ENCODE measurements at regions not wholly inside any gene's neighbourhood (a gene's known extent, or its start where the extent isn't known, plus 50 kb on each side); places are given as distances from the start of the nearest gene placed in this dataset.

DNA sequence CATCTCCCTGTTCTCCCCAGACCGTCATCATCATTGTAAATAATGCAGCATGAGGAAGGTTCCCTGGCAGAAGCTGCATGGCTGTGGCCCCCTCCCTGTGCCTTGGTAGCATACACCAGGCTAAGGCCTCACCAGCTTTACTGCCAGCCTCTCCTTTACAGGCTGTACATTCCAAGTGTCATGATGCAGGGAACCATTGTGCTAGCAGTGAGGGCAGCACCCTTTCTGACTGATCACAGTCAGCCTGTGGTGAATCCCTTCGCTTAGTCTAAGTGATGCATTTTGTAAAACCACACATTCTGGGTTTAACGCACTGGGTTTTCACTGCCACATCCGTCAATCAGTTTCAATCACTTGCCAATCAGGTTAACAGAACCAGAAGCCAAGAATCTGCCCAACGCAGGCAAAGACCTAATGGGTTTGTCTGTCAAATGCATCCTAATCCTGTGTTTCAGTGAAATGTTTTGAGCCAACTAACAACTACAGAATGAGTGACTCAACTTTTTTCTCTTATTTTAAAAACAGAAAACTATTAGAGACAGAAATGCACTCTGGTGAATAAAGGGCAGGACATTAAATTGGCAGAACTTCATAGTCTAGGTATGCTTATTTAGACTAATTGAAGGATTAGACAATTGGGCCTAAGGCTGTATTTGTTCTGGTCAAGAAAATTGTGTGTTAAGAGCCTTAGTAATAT lies 225.9 kb upstream of the DPH6 start:
- Histone ChIP-seq H3K4me1 (ENCODE audit: control insufficient read depth, insufficient read depth, low read length) (no peaks in the 10 kb centered on the region), H3K4me3 (ENCODE audit: low read length) (no peak overlapping the region), H3K9ac (ENCODE audit: low read length) (no peak overlapping the region)

DNA sequence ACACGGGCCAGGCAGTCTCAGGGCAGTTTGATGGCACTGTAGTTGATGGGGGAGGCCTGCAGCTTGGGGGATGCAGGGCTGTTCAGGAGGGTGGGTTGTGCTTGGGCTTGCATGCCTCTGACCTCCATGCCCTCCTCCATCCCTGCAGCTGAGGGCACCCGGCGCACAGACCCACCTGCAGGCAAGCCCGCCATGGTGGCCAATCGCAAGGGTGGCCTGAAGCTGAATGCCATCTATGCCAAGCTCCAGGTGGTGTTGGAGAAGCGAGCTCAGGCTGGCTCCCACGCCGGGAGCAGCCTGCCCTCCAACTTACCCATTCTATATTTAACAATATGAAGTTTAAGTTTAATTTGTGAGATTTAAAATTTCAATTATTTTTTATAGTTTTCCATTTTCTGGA lies 228.7 kb upstream of the DPH6 start:
- H3K36me3 ChIP-seq (ENCODE audit: control insufficient read depth, insufficient read depth, low read length) = no peaks in the 10 kb centered on the region
- H3K27ac ChIP-seq (ENCODE audit: low read depth, low read length) = no peak overlapping the region
- no peaks in the 10 kb centered on the region for H3K4me1 ChIP-seq (ENCODE audit: control insufficient read depth, insufficient read depth, low read length)
- no peak overlapping the region for H3K9ac ChIP-seq (ENCODE audit: low read length)
- H3K4me3 ChIP-seq (ENCODE audit: low read length) = no peak overlapping the region
- H3K27me3 ChIP-seq (ENCODE audit: control insufficient read depth, insufficient read depth, low read length) = no peaks in the 10 kb centered on the region

More for the DNA sequence above, 225.9 kb upstream of the DPH6 start:
- Histone ChIP-seq H3K36me3 (ENCODE audit: control insufficient read depth, insufficient read depth, low read length) (no peaks in the 10 kb centered on the region), H3K27ac (ENCODE audit: low read depth, low read length) (no peak overlapping the region), H3K27me3 (ENCODE audit: control insufficient read depth, insufficient read depth, low read length) (no peaks in the 10 kb centered on the region)

DNA sequence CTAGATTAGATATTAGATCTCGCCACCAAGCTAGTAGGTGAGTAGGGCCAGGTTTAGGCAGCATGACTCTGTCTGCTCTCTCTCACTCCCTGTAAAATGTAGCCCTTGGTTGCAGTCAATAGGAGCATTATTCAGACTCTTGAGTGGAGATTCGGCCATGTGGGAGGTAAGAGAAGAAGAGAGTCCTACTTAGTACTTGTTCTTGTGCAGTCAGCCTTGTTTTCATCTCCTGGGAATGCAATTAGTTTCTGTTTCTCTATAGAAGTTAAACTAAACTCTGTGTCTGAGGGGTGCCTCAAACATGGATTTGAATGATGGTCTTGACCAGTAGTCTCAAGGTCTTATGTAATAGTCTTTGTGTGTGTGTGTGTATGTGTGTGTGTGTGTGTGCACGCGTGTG lies 229.5 kb upstream of the DPH6 start:
- no peak overlapping the region for H3K4me3 ChIP-seq (ENCODE audit: low read length)
- no peak overlapping the region for H3K27ac ChIP-seq (ENCODE audit: low read depth, low read length)
- no peaks in the 10 kb centered on the region for H3K27me3 ChIP-seq (ENCODE audit: control insufficient read depth, insufficient read depth, low read length)
- H3K9ac ChIP-seq (ENCODE audit: low read length) = no peak overlapping the region
- H3K4me1 ChIP-seq (ENCODE audit: control insufficient read depth, insufficient read depth, low read length) = no peaks in the 10 kb centered on the region
- H3K36me3 ChIP-seq (ENCODE audit: control insufficient read depth, insufficient read depth, low read length) = no peaks in the 10 kb centered on the region

DNA sequence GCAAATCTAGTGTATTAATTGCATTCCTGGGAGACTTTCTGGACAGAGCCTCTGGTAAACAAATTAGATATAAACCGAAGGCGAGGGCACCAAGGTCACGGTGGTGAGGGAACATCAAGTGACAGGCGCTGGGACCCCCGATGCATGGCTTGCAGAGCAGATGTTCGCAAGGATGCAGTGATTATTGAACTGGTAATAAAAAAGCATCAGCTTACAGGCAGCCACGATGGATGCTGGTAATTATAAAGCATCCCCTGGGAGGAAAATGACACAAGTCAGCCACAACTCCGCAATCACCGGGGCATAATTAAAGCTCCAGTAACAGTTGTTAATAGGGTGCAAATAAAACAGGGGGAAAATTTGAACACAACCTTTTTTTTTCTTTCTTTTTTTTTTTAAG lies 231.1 kb upstream of the DPH6 start:
- Histone ChIP-seq H3K27me3 (ENCODE audit: control insufficient read depth, insufficient read depth, low read length) (no peaks in the 10 kb centered on the region), H3K27ac (ENCODE audit: low read depth, low read length) (no peak overlapping the region), H3K4me1 (ENCODE audit: control insufficient read depth, insufficient read depth, low read length) (no peaks in the 10 kb centered on the region), H3K4me3 (ENCODE audit: low read length) (no peak overlapping the region), H3K36me3 (ENCODE audit: control insufficient read depth, insufficient read depth, low read length) (no peaks in the 10 kb centered on the region), H3K9ac (ENCODE audit: low read length) (no peak overlapping the region)

DNA sequence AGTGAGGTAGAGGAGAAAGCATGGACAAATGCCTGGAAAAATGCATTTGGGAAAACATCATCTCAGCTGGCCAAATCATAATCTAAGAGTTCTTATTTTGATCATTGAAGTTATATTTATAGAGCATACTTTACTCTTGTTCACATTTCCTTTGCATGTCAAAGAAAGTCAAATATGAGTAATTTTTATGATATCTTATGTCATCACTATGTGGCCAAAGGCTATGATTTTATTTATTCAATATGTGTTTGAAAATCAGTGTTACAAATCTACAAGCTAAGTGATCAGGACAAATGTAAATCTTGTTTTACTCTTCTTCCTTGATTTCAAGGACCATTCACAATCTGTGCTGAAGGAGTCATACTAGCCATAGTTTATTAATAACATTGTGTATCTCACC lies 237.2 kb upstream of the DPH6 start:
- H3K27ac ChIP-seq (ENCODE audit: low read depth, low read length) = no peak overlapping the region
- H3K36me3 ChIP-seq (ENCODE audit: control insufficient read depth, insufficient read depth, low read length) = no peaks in the 10 kb centered on the region
- H3K27me3 ChIP-seq (ENCODE audit: control insufficient read depth, insufficient read depth, low read length) = no peaks in the 10 kb centered on the region
- H3K4me1 ChIP-seq (ENCODE audit: control insufficient read depth, insufficient read depth, low read length) = no peaks in the 10 kb centered on the region
- H3K9ac ChIP-seq (ENCODE audit: low read length) = no peak overlapping the region
- H3K4me3 ChIP-seq (ENCODE audit: low read length) = no peak overlapping the region

DNA sequence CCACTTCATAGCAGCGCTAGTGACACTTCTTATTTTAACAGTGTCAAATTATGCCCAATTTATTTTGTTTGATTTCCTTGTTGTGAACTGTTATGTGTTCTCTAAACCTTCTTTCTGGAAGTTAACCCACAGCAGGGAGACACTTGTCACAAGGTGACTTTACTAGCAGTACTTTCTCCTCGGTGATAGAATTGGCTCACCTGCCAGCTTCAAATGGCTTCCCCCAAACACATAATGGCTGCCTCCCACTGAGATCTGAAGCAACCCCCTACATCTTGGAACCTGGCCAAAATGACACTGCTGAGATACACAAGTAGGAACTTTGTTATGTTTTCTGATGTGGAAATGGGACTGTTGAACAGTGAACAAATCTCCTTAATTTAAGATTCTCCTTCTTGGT lies 238.8 kb upstream of the DPH6 start:
- Histone ChIP-seq H3K4me1 (ENCODE audit: control insufficient read depth, insufficient read depth, low read length) (no peaks in the 10 kb centered on the region), H3K27ac (ENCODE audit: low read depth, low read length) (no peak overlapping the region), H3K9ac (ENCODE audit: low read length) (no peak overlapping the region), H3K4me3 (ENCODE audit: low read length) (no peak overlapping the region), H3K27me3 (ENCODE audit: control insufficient read depth, insufficient read depth, low read length) (no peaks in the 10 kb centered on the region), H3K36me3 (ENCODE audit: control insufficient read depth, insufficient read depth, low read length) (no peaks in the 10 kb centered on the region)

DNA sequence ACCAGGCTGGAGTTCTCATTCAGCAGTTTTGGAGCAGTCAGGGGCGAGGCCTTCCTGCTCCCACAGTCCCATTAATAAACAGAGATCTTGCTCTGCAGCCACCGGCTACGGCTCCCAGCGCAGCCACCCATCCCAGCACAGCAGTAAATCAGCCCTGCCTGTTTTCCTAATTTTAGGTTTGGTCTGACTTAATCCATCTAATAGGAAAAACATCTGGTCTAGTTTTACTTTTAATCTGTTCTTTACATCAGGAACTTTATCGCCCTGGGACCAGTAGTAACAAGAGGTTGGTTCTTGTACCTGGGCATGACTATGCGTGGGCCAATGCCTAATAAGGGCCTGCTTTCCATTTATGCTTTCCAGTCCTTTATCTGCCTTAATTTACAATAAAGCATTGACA lies 264.0 kb upstream of the DPH6 start:
- H3K36me3 ChIP-seq (ENCODE audit: control insufficient read depth, insufficient read depth, low read length) = no peaks in the 10 kb centered on the region

DNA sequence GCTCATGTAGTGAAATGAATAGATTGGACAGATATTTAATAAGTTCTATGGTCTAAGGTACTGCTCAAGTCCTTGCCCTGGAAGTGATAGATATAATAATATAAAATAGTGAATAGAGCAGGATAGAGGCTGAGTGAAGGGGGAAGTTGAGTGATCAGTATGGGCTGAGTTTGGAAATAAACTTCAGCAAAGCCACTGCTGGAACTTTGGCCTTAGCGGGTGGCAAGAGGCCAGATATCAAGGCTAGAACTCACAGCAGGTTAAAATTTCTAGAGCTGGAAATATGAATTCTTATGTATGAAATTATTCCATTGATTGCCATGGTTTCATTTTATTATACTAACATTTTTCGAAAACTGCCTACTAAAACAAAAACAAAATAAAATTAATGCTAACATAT lies 267.6 kb upstream of the DPH6 start:
- Histone ChIP-seq H3K4me1 (ENCODE audit: control insufficient read depth, insufficient read depth, low read length) (no peaks in the 10 kb centered on the region), H3K36me3 (ENCODE audit: control insufficient read depth, insufficient read depth, low read length) (no peaks in the 10 kb centered on the region), H3K27ac (ENCODE audit: low read depth, low read length) (no peak overlapping the region), H3K27me3 (ENCODE audit: control insufficient read depth, insufficient read depth, low read length) (no peaks in the 10 kb centered on the region), H3K9ac (ENCODE audit: low read length) (no peak overlapping the region), H3K4me3 (ENCODE audit: low read length) (no peak overlapping the region)

More for the DNA sequence above, 264.0 kb upstream of the DPH6 start:
- Histone ChIP-seq H3K27me3 (ENCODE audit: control insufficient read depth, insufficient read depth, low read length) (no peaks in the 10 kb centered on the region), H3K4me1 (ENCODE audit: control insufficient read depth, insufficient read depth, low read length) (no peaks in the 10 kb centered on the region), H3K4me3 (ENCODE audit: low read length) (no peak overlapping the region), H3K9ac (ENCODE audit: low read length) (no peak overlapping the region), H3K27ac (ENCODE audit: low read depth, low read length) (no peak overlapping the region)

DNA sequence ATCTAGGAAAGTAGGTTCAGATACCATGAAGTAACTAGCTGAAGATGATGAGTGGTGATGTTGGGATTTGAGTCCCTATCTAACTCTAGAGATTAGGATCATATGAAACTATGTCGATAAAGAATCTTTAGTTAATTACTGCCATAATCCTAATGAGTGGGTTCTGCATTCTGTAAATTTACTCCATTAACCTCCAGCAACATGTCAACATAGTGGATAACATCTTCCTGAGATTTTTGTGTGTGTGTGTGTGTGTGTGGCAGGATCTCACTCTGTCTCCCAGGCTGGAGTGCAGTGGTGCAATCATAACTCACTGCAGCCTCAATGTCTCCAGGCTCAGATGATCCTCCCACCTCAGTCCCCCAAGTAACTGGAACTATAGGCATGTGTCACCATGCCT lies 272.9 kb upstream of the DPH6 start:
- Histone ChIP-seq H3K9ac (ENCODE audit: low read length) (no peak overlapping the region), H3K4me3 (ENCODE audit: low read length) (no peak overlapping the region), H3K27ac (ENCODE audit: low read depth, low read length) (no peak overlapping the region), H3K27me3 (ENCODE audit: control insufficient read depth, insufficient read depth, low read length) (no peaks in the 10 kb centered on the region), H3K36me3 (ENCODE audit: control insufficient read depth, insufficient read depth, low read length) (no peaks in the 10 kb centered on the region), H3K4me1 (ENCODE audit: control insufficient read depth, insufficient read depth, low read length) (no peaks in the 10 kb centered on the region)

DNA sequence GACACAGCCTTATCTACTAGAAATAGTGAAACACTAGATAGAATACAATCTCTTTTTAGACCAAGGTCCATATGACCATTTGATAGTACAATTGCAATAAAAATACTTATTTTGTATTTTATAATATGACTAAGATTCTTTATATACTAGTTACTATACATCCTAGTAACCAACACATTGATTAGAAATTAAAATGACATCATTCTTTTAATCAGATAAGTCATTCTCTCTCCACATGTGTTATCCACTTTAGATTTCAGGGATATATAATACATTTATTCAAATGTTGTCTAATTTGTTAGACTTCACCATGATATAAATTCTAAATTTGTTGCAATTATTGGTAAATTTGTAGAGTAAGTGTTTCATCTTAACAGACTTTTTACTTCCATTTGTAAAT lies 276.2 kb upstream of the DPH6 start:
- H3K36me3 ChIP-seq (ENCODE audit: control insufficient read depth, insufficient read depth, low read length) = no peaks in the 10 kb centered on the region
- H3K9ac ChIP-seq (ENCODE audit: low read length) = no peak overlapping the region
- no peak overlapping the region for H3K27ac ChIP-seq (ENCODE audit: low read depth, low read length)
- H3K4me1 ChIP-seq (ENCODE audit: control insufficient read depth, insufficient read depth, low read length) = no peaks in the 10 kb centered on the region
- H3K4me3 ChIP-seq (ENCODE audit: low read length) = no peak overlapping the region
- no peaks in the 10 kb centered on the region for H3K27me3 ChIP-seq (ENCODE audit: control insufficient read depth, insufficient read depth, low read length)

DNA sequence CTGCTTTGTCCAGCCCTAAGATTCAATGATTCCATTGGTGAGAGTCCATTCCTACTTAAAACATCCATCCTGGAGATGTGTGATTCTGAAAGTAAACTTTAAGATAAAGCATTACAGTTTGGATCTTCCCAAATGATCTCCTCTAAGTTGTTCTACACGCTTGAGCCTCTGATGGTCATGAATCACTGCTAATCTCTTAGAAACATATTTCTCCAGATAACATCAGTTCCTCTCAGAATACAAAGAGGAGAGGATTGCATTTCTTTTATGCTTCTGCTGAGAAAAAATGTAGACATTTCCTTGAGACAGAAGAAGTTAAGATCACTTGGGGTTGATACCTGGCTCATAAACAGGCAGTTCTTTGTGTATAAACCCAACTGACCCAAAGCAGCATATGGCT lies 281.2 kb upstream of the DPH6 start:
- Histone ChIP-seq H3K4me1 (ENCODE audit: control insufficient read depth, insufficient read depth, low read length) (no peaks in the 10 kb centered on the region), H3K4me3 (ENCODE audit: low read length) (no peak overlapping the region), H3K9ac (ENCODE audit: low read length) (no peak overlapping the region), H3K27ac (ENCODE audit: low read depth, low read length) (no peak overlapping the region), H3K27me3 (ENCODE audit: control insufficient read depth, insufficient read depth, low read length) (no peaks in the 10 kb centered on the region), H3K36me3 (ENCODE audit: control insufficient read depth, insufficient read depth, low read length) (no peaks in the 10 kb centered on the region)

DNA sequence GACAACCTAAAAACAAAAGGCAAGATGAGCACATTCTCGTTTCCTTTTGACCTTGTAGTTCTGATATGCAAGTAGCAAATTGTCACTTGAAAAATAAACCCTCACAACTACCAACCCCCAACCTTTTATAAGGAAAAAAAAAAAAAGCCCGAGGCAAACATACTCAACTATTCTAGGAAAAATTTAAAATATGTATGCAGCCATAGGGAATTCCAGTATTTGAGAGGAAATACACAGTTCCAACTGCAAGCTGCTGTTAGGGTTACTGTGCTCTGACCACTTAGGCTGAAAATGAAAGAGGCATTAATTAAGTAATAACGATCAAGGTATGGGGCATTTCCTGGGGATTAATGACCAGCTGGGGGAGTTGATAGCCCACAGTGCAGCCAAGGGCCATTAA lies 281.9 kb upstream of the DPH6 start:
- H3K27ac ChIP-seq (ENCODE audit: low read depth, low read length) = no peak overlapping the region
- H3K4me1 ChIP-seq (ENCODE audit: control insufficient read depth, insufficient read depth, low read length) = no peaks in the 10 kb centered on the region
- no peaks in the 10 kb centered on the region for H3K36me3 ChIP-seq (ENCODE audit: control insufficient read depth, insufficient read depth, low read length)
- H3K27me3 ChIP-seq (ENCODE audit: control insufficient read depth, insufficient read depth, low read length) = no peaks in the 10 kb centered on the region
- H3K9ac ChIP-seq (ENCODE audit: low read length) = no peak overlapping the region
- H3K4me3 ChIP-seq (ENCODE audit: low read length) = no peak overlapping the region

DNA sequence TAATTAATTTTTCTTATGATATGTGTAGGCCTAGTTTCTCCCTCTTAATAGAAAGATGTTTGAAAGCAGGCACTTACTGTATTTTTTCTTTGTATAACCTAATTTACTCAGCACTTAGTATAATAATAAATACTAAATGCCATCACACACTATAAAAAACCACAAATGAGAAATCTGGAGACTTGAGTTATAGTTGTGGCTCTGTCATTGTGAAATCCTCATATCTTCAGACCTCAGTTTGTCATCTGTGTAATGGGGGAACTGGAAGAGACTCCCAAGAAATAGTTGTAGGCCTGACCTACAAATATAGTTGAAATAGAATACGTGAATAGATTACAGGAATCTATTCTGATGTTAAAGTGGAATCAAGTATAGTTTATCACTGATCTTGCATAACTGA lies 287.6 kb upstream of the DPH6 start:
- H3K27me3 ChIP-seq (ENCODE audit: control insufficient read depth, insufficient read depth, low read length) = no peaks in the 10 kb centered on the region
- H3K4me3 ChIP-seq (ENCODE audit: low read length) = no peak overlapping the region

More for the DNA sequence above, 287.6 kb upstream of the DPH6 start:
- Histone ChIP-seq H3K4me1 (ENCODE audit: control insufficient read depth, insufficient read depth, low read length) (no peaks in the 10 kb centered on the region), H3K9ac (ENCODE audit: low read length) (no peak overlapping the region), H3K27ac (ENCODE audit: low read depth, low read length) (no peak overlapping the region), H3K36me3 (ENCODE audit: control insufficient read depth, insufficient read depth, low read length) (no peaks in the 10 kb centered on the region)
